ENCODE measurements at regions not wholly inside any gene's neighbourhood (a gene's known extent, or its start where the extent isn't known, plus 50 kb on each side); places are given as distances from the start of the nearest gene placed in this dataset.

- Histone ChIP-seq H3K27ac (ENCODE audit: low read depth in 2 of 2, low read length in 2 of 2) (peak overlapping the region; percentile 62 to 70), H3K9me3 (ENCODE audit: control insufficient read depth in 2 of 2, low read length in 2 of 2) (no peaks in the 10 kb centered on the region), H3K9ac (ENCODE audit: low read depth in 1 of 2, low read length in 2 of 2) (peak overlapping the region in 1 of 2 donors; percentile 39), H3K4me1 (ENCODE audit: control insufficient read depth in 2 of 2, insufficient read depth in 2 of 2, low read length in 2 of 2) (peaks cover 5 to 19% of the 10 kb centered on the region in 2 donors), H3K4me3 (ENCODE audit: low read length in 2 of 2) (no peak overlapping the region), H3K36me3 (ENCODE audit: control insufficient read depth in 2 of 2, insufficient read depth in 2 of 2, low read length in 2 of 2) (no peaks in the 10 kb centered on the region), H3K27me3 (ENCODE audit: control insufficient read depth in 2 of 2, insufficient read depth in 2 of 2, low read length in 2 of 2) (no peaks in the 10 kb centered on the region)
Measured at GRCh38 chr4:159002950-159003349, 99.9 kb upstream of the RAPGEF2 start.

GRCh38 chr4:159003420-159004253 lies 99.2 kb upstream of the RAPGEF2 start:
- Histone ChIP-seq H3K4me1 (ENCODE audit: control insufficient read depth in 2 of 2, insufficient read depth in 2 of 2, low read length in 2 of 2) (peaks cover 5 to 19% of the 10 kb centered on the region in 2 donors), H3K27ac (ENCODE audit: low read depth in 2 of 2, low read length in 2 of 2) (peak overlapping the region; percentile 62 to 70), H3K9me3 (ENCODE audit: control insufficient read depth in 2 of 2, low read length in 2 of 2) (no peaks in the 10 kb centered on the region), H3K36me3 (ENCODE audit: control insufficient read depth in 2 of 2, insufficient read depth in 2 of 2, low read length in 2 of 2) (no peaks in the 10 kb centered on the region), H3K4me3 (ENCODE audit: low read length in 2 of 2) (peak overlapping the region in 1 of 2 donors; percentile 13), H3K27me3 (ENCODE audit: control insufficient read depth in 2 of 2, insufficient read depth in 2 of 2, low read length in 2 of 2) (no peaks in the 10 kb centered on the region), H3K9ac (ENCODE audit: low read depth in 1 of 2, low read length in 2 of 2) (no peak overlapping the region)

- H3K9me3 ChIP-seq (ENCODE audit: control insufficient read depth in 2 of 2, low read length in 2 of 2) = no peaks in the 10 kb centered on the region
- peak overlapping the region; percentile 45 to 56 for H3K27ac ChIP-seq (ENCODE audit: low read depth in 2 of 2, low read length in 2 of 2)
- no peak overlapping the region for H3K4me3 ChIP-seq (ENCODE audit: low read length in 2 of 2)
Measured at GRCh38 chr4:159006202-159006601, 96.7 kb upstream of the RAPGEF2 start.

GRCh38 chr4:159008671-159009070 lies 94.2 kb upstream of the RAPGEF2 start:
- Histone ChIP-seq H3K4me3 (ENCODE audit: low read length in 2 of 2) (no peak overlapping the region), H3K27ac (ENCODE audit: low read depth in 2 of 2, low read length in 2 of 2) (no peak overlapping the region), H3K27me3 (ENCODE audit: control insufficient read depth in 2 of 2, insufficient read depth in 2 of 2, low read length in 2 of 2) (no peaks in the 10 kb centered on the region), H3K4me1 (ENCODE audit: control insufficient read depth in 2 of 2, insufficient read depth in 2 of 2, low read length in 2 of 2) (peaks cover 2 to 17% of the 10 kb centered on the region in 2 donors), H3K36me3 (ENCODE audit: control insufficient read depth in 2 of 2, insufficient read depth in 2 of 2, low read length in 2 of 2) (no peaks in the 10 kb centered on the region), H3K9me3 (ENCODE audit: control insufficient read depth in 2 of 2, low read length in 2 of 2) (no peaks in the 10 kb centered on the region), H3K9ac (ENCODE audit: low read depth in 1 of 2, low read length in 2 of 2) (no peak overlapping the region)

More at GRCh38 chr4:159006202-159006601, 96.7 kb upstream of the RAPGEF2 start:
- Histone ChIP-seq H3K36me3 (ENCODE audit: control insufficient read depth in 2 of 2, insufficient read depth in 2 of 2, low read length in 2 of 2) (no peaks in the 10 kb centered on the region), H3K27me3 (ENCODE audit: control insufficient read depth in 2 of 2, insufficient read depth in 2 of 2, low read length in 2 of 2) (no peaks in the 10 kb centered on the region), H3K9ac (ENCODE audit: low read depth in 1 of 2, low read length in 2 of 2) (no peak overlapping the region), H3K4me1 (ENCODE audit: control insufficient read depth in 2 of 2, insufficient read depth in 2 of 2, low read length in 2 of 2) (peaks cover 5 to 26% of the 10 kb centered on the region in 2 donors)

- Histone ChIP-seq H3K4me3 (ENCODE audit: low read length in 2 of 2) (no peak overlapping the region), H3K4me1 (ENCODE audit: control insufficient read depth in 2 of 2, insufficient read depth in 2 of 2, low read length in 2 of 2) (peaks cover 0 to 14% of the 10 kb centered on the region in 2 donors), H3K36me3 (ENCODE audit: control insufficient read depth in 2 of 2, insufficient read depth in 2 of 2, low read length in 2 of 2) (no peaks in the 10 kb centered on the region), H3K27ac (ENCODE audit: low read depth in 2 of 2, low read length in 2 of 2) (no peak overlapping the region), H3K9ac (ENCODE audit: low read depth in 1 of 2, low read length in 2 of 2) (no peak overlapping the region), H3K27me3 (ENCODE audit: control insufficient read depth in 2 of 2, insufficient read depth in 2 of 2, low read length in 2 of 2) (no peaks in the 10 kb centered on the region), H3K9me3 (ENCODE audit: control insufficient read depth in 2 of 2, low read length in 2 of 2) (no peaks in the 10 kb centered on the region)
Measured at GRCh38 chr4:159009521-159009920, 93.4 kb upstream of the RAPGEF2 start.

GRCh38 chr4:159010100-159010499 lies 92.8 kb upstream of the RAPGEF2 start:
- H3K9me3 ChIP-seq (ENCODE audit: control insufficient read depth in 2 of 2, low read length in 2 of 2) = no peaks in the 10 kb centered on the region
- no peaks in the 10 kb centered on the region for H3K36me3 ChIP-seq (ENCODE audit: control insufficient read depth in 2 of 2, insufficient read depth in 2 of 2, low read length in 2 of 2)
- H3K4me3 ChIP-seq (ENCODE audit: low read length in 2 of 2) = no peak overlapping the region
- H3K9ac ChIP-seq (ENCODE audit: low read depth in 1 of 2, low read length in 2 of 2) = no peak overlapping the region
- no peak overlapping the region for H3K27ac ChIP-seq (ENCODE audit: low read depth in 2 of 2, low read length in 2 of 2)
- H3K4me1 ChIP-seq (ENCODE audit: control insufficient read depth in 2 of 2, insufficient read depth in 2 of 2, low read length in 2 of 2) = peaks cover 0 to 14% of the 10 kb centered on the region in 2 donors
- no peaks in the 10 kb centered on the region for H3K27me3 ChIP-seq (ENCODE audit: control insufficient read depth in 2 of 2, insufficient read depth in 2 of 2, low read length in 2 of 2)

GRCh38 chr4:159010563-159011260 lies 92.2 kb upstream of the RAPGEF2 start:
- Histone ChIP-seq H3K27me3 (ENCODE audit: control insufficient read depth in 2 of 2, insufficient read depth in 2 of 2, low read length in 2 of 2) (no peaks in the 10 kb centered on the region), H3K4me3 (ENCODE audit: low read length in 2 of 2) (no peak overlapping the region), H3K27ac (ENCODE audit: low read depth in 2 of 2, low read length in 2 of 2) (no peak overlapping the region), H3K9ac (ENCODE audit: low read depth in 1 of 2, low read length in 2 of 2) (no peak overlapping the region), H3K4me1 (ENCODE audit: control insufficient read depth in 2 of 2, insufficient read depth in 2 of 2, low read length in 2 of 2) (peaks cover 0 to 11% of the 10 kb centered on the region in 2 donors), H3K9me3 (ENCODE audit: control insufficient read depth in 2 of 2, low read length in 2 of 2) (no peaks in the 10 kb centered on the region), H3K36me3 (ENCODE audit: control insufficient read depth in 2 of 2, insufficient read depth in 2 of 2, low read length in 2 of 2) (no peaks in the 10 kb centered on the region)

- Histone ChIP-seq H3K4me1 (ENCODE audit: control insufficient read depth in 2 of 2, insufficient read depth in 2 of 2, low read length in 2 of 2) (peaks cover 0 to 6% of the 10 kb centered on the region in 2 donors), H3K9me3 (ENCODE audit: control insufficient read depth in 2 of 2, low read length in 2 of 2) (no peaks in the 10 kb centered on the region), H3K27ac (ENCODE audit: low read depth in 2 of 2, low read length in 2 of 2) (no peak overlapping the region), H3K9ac (ENCODE audit: low read depth in 1 of 2, low read length in 2 of 2) (no peak overlapping the region), H3K36me3 (ENCODE audit: control insufficient read depth in 2 of 2, insufficient read depth in 2 of 2, low read length in 2 of 2) (no peaks in the 10 kb centered on the region), H3K4me3 (ENCODE audit: low read length in 2 of 2) (no peak overlapping the region), H3K27me3 (ENCODE audit: control insufficient read depth in 2 of 2, insufficient read depth in 2 of 2, low read length in 2 of 2) (no peaks in the 10 kb centered on the region)
Measured at GRCh38 chr4:159012381-159012780, 90.5 kb upstream of the RAPGEF2 start.

GRCh38 chr4:159013692-159014091 lies 89.2 kb upstream of the RAPGEF2 start:
- Histone ChIP-seq H3K9me3 (ENCODE audit: control insufficient read depth in 2 of 2, low read length in 2 of 2) (no peaks in the 10 kb centered on the region), H3K9ac (ENCODE audit: low read depth in 1 of 2, low read length in 2 of 2) (no peak overlapping the region), H3K27me3 (ENCODE audit: control insufficient read depth in 2 of 2, insufficient read depth in 2 of 2, low read length in 2 of 2) (no peaks in the 10 kb centered on the region), H3K27ac (ENCODE audit: low read depth in 2 of 2, low read length in 2 of 2) (no peak overlapping the region), H3K4me1 (ENCODE audit: control insufficient read depth in 2 of 2, insufficient read depth in 2 of 2, low read length in 2 of 2) (peaks cover 0 to 6% of the 10 kb centered on the region in 2 donors), H3K36me3 (ENCODE audit: control insufficient read depth in 2 of 2, insufficient read depth in 2 of 2, low read length in 2 of 2) (no peaks in the 10 kb centered on the region), H3K4me3 (ENCODE audit: low read length in 2 of 2) (no peak overlapping the region)

GRCh38 chr4:159014859-159015258 lies 88.0 kb upstream of the RAPGEF2 start:
- Histone ChIP-seq H3K27ac (ENCODE audit: low read depth in 2 of 2, low read length in 2 of 2) (no peak overlapping the region), H3K36me3 (ENCODE audit: control insufficient read depth in 2 of 2, insufficient read depth in 2 of 2, low read length in 2 of 2) (no peaks in the 10 kb centered on the region), H3K9ac (ENCODE audit: low read depth in 1 of 2, low read length in 2 of 2) (no peak overlapping the region), H3K9me3 (ENCODE audit: control insufficient read depth in 2 of 2, low read length in 2 of 2) (no peaks in the 10 kb centered on the region), H3K27me3 (ENCODE audit: control insufficient read depth in 2 of 2, insufficient read depth in 2 of 2, low read length in 2 of 2) (no peaks in the 10 kb centered on the region), H3K4me3 (ENCODE audit: low read length in 2 of 2) (no peak overlapping the region), H3K4me1 (ENCODE audit: control insufficient read depth in 2 of 2, insufficient read depth in 2 of 2, low read length in 2 of 2) (peaks cover 0 to 6% of the 10 kb centered on the region in 2 donors)

Measured in mucosa of rectum (tissue), 2 donors.